Activated T-cell treated with anti-CD3 and anti-CD28 coated beads for 24 hours (primary cell): ENCODE measurements at regions not wholly inside any gene's neighbourhood (a gene's known extent, or its start where the extent isn't known, plus 50 kb on each side); places are given as distances from the start of the nearest gene placed in this dataset.
"Not testable (repeated sequence)": the region's sequence is repeated elsewhere in the genome, so short reads cannot be mapped to it uniquely, and the experiment has no call there.

Source experiments
- DNase-seq: peaks from one replicate; pipeline ENCODE4 v3.0.0-alpha.2; 2020; ENCODE audit warnings: low read depth

- DNase-seq: no peak
These were observed 246.7 kb downstream of the HS3ST3B1 start for GRCh38 chr17:14547556-14547955.

GRCh38 chr17:14547016-14547415, 246.1 kb downstream of the HS3ST3B1 start:
- no peak for DNase-seq

GRCh38 chr17:14545156-14545906, 244.4 kb downstream of the HS3ST3B1 start:
- DNase-seq: no peak

GRCh38 chr17:14541714-14542113, 240.8 kb downstream of the HS3ST3B1 start:
- DNase-seq: no peak

- DNase-seq: no peak
These were observed 238.9 kb downstream of the HS3ST3B1 start for GRCh38 chr17:14539801-14540200.

- not testable (repeated sequence) for DNase-seq
These were observed 231.4 kb downstream of the HS3ST3B1 start for GRCh38 chr17:14532242-14532641.

- DNase-seq: no peak
These were observed 224.9 kb downstream of the HS3ST3B1 start for GRCh38 chr17:14525551-14526455.

- DNase-seq: no peak
These were observed 222.0 kb downstream of the HS3ST3B1 start for GRCh38 chr17:14522795-14523387.

GRCh38 chr17:14518919-14519318, 218.0 kb downstream of the HS3ST3B1 start:
- DNase-seq: not testable (repeated sequence)

GRCh38 chr17:14514973-14515372, 214.1 kb downstream of the HS3ST3B1 start:
- DNase-seq: no peak

GRCh38 chr17:14513835-14514234, 213.0 kb downstream of the HS3ST3B1 start:
- no peak for DNase-seq

GRCh38 chr17:14510136-14510535, 209.3 kb downstream of the HS3ST3B1 start:
- no peak for DNase-seq

GRCh38 chr17:14508156-14508555, 207.3 kb downstream of the HS3ST3B1 start:
- DNase-seq: no peak

GRCh38 chr17:14506364-14506763, 205.5 kb downstream of the HS3ST3B1 start:
- DNase-seq: no peak

GRCh38 chr17:14505606-14506005, 204.7 kb downstream of the HS3ST3B1 start:
- no peak for DNase-seq

GRCh38 chr17:14499976-14500375, 199.1 kb downstream of the HS3ST3B1 start:
- DNase-seq: no peak

GRCh38 chr17:14498812-14499211, 197.9 kb downstream of the HS3ST3B1 start:
- no peak for DNase-seq

- no peak for DNase-seq
These were observed 193.3 kb downstream of the HS3ST3B1 start for GRCh38 chr17:14494161-14494560.

- no peak for DNase-seq
These were observed 189.1 kb downstream of the HS3ST3B1 start for GRCh38 chr17:14489986-14490385.

GRCh38 chr17:14488958-14489550, 188.2 kb downstream of the HS3ST3B1 start:
- DNase-seq: no peak

- DNase-seq: no peak
These were observed 186.2 kb downstream of the HS3ST3B1 start for GRCh38 chr17:14487068-14487467.

GRCh38 chr17:14482715-14483114, 181.8 kb downstream of the HS3ST3B1 start:
- no peak for DNase-seq
